ENCODE measurements at regions not wholly inside any gene's neighbourhood (a gene's known extent, or its start where the extent isn't known, plus 50 kb on each side); places are given as distances from the start of the nearest gene placed in this dataset.

GRCh38 chr6:112466373-112467151 lies 119.4 kb downstream of the RFPL4B start:
- peaks cover 4% of the 10 kb centered on the region; the same call in 1 of the 3 replicates for H3K4me1 ChIP-seq
- H3K4me2 ChIP-seq, result no peak overlapping the region
- H3K9me3 ChIP-seq, result no peaks in the 10 kb centered on the region
- TF ChIP-seq HOXA7 (CRISPR knock-in tag; IDR thresholded peaks at IDR 0.05) (no peak), RARB (CRISPR knock-in tag; IDR thresholded peaks at IDR 0.05) (no peak), HOXB5 (CRISPR knock-in tag; IDR thresholded peaks at IDR 0.05) (no peak), ZNF302 (CRISPR knock-in tag; IDR thresholded peaks at IDR 0.05) (no peak), SREBF2 (IDR thresholded peaks at IDR 0.05) (no peak), JUNB (IDR thresholded peaks at IDR 0.05) (no peak), MAFK (IDR thresholded peaks at IDR 0.05; ENCODE audit: partially characterized antibody) (no peak), HEYL (CRISPR knock-in tag; IDR thresholded peaks at IDR 0.05) (no peak), HDAC2 (IDR thresholded peaks at IDR 0.05) (no peak), CTCF (IDR thresholded peaks at IDR 0.05) (no peak), RCOR1 (IDR thresholded peaks at IDR 0.05; ENCODE audit: low read depth, low read length) (no peak), CHD2 (IDR thresholded peaks at IDR 0.05; ENCODE audit: low read length, partially characterized antibody) (no peak), NPAS2 (CRISPR knock-in tag; IDR thresholded peaks at IDR 0.05; ENCODE audit: borderline replicate concordance) (no peak), CEBPB (IDR thresholded peaks at IDR 0.05) (no peak), PBX3 (IDR thresholded peaks at IDR 0.05) (no peak), CBX2 (IDR thresholded peaks at IDR 0.05; ENCODE audit: borderline replicate concordance, low read depth) (no peak), BCL3 (IDR thresholded peaks at IDR 0.05) (no peak), NFE2L2 (conservative IDR thresholded peaks at IDR 0.05; ENCODE audit: low read length) (no peak), FOSB (CRISPR knock-in tag; IDR thresholded peaks at IDR 0.05) (no peak), BHLHE40 (IDR thresholded peaks at IDR 0.05; ENCODE audit: low read depth, low read length) (no peak)
- ChIA-PET POLR2A (no interaction called here), CTCF (no interaction called here)
- ATAC-seq (no peak), FAIRE-seq (no peak), DNase-seq (ENCODE audit: low read depth in 1 of 2, low spot score in 1 of 2) (no peak)
- no peak overlapping the region for H3K27ac ChIP-seq
- WGBS (ENCODE audit: missing lambda C conversion rate), result 8% methylated on average over 1 of the region's 1 CpG
- H3K4me3 ChIP-seq, result no peak overlapping the region

- peaks cover 4% of the 10 kb centered on the region; the same call in 1 of the 3 replicates for H3K4me1 ChIP-seq
- ATAC-seq (no peak), DNase-seq (ENCODE audit: low read depth in 1 of 2, low spot score in 1 of 2) (peak in 1 of 2 experiments; percentile 1), FAIRE-seq (no peak)
- peak overlapping the region; percentile 33; the same call in 2 of the 3 replicates for H3K4me2 ChIP-seq
- TF ChIP-seq SREBF2 (IDR thresholded peaks at IDR 0.05) (no peak), CBX2 (IDR thresholded peaks at IDR 0.05; ENCODE audit: borderline replicate concordance, low read depth) (no peak), EHMT2 (IDR thresholded peaks at IDR 0.05; ENCODE audit: low read depth) (no peak), CHD2 (IDR thresholded peaks at IDR 0.05; ENCODE audit: low read length, partially characterized antibody) (no peak), ZNF302 (CRISPR knock-in tag; IDR thresholded peaks at IDR 0.05) (no peak), SMC3 (IDR thresholded peaks at IDR 0.05) (no peak), JUNB (IDR thresholded peaks at IDR 0.05) (no peak), HDAC2 (IDR thresholded peaks at IDR 0.05) (no peak), HEYL (CRISPR knock-in tag; IDR thresholded peaks at IDR 0.05) (no peak), POLR2AphosphoS2 (conservative IDR thresholded peaks at IDR 0.05; ENCODE audit: low read length) (no peak), JUN (IDR thresholded peaks at IDR 0.05) (no peak), HOXB13 (CRISPR knock-in tag; IDR thresholded peaks at IDR 0.05; ENCODE audit: low read depth) (no peak)
- no peak overlapping the region for H3K4me3 ChIP-seq
- no peaks in the 10 kb centered on the region for H3K9me3 ChIP-seq
- 10% methylated on average over 3 of the region's 3 CpGs for WGBS (ENCODE audit: missing lambda C conversion rate)
- ChIA-PET POLR2A (no interaction called here), CTCF (no interaction called here)
- H3K27ac ChIP-seq, result no peak overlapping the region
Measured at GRCh38 chr6:112468359-112468758, 121.2 kb downstream of the RFPL4B start.

All from A549 (cell line).